HG03565 (cell line): ENCODE measurements at regions not wholly inside any gene's neighbourhood (a gene's known extent, or its start where the extent isn't known, plus 50 kb on each side); places are given as distances from the start of the nearest gene placed in this dataset.

Experiments
- ATAC-seq: cut with Tn5 transposase; IDR thresholded peaks from one replicate; pipeline ENCODE4 v1.9.1; 2021; ENCODE audit warnings: mild to moderate bottlenecking, moderate library complexity; ENCODE audit not compliant: unreplicated experiment

GRCh38 chr2:193738892-193739291, 1544.2 kb upstream of the TMEFF2 start:
- no peak for ATAC-seq

GRCh38 chr2:193712912-193713311, 1518.2 kb upstream of the TMEFF2 start:
- no peak for ATAC-seq

GRCh38 chr2:193703411-193703810, 1508.7 kb upstream of the TMEFF2 start:
- no peak for ATAC-seq

- ATAC-seq = no peak
These were observed 1506.8 kb upstream of the TMEFF2 start for GRCh38 chr2:193701484-193701883.

- peak; percentile 59 for ATAC-seq
These were observed 1500.6 kb upstream of the TMEFF2 start for GRCh38 chr2:193695367-193695766.

GRCh38 chr2:193693758-193694157, 1499.0 kb upstream of the TMEFF2 start:
- ATAC-seq = no peak

GRCh38 chr2:193690572-193690971, 1495.8 kb upstream of the TMEFF2 start:
- ATAC-seq = no peak

- ATAC-seq = no peak
These were observed 1492.5 kb upstream of the TMEFF2 start for GRCh38 chr2:193687195-193687594.

GRCh38 chr2:193679847-193680246, 1485.1 kb upstream of the TMEFF2 start:
- no peak for ATAC-seq

- no peak for ATAC-seq
These were observed 1475.7 kb upstream of the TMEFF2 start for GRCh38 chr2:193670478-193670877.

- ATAC-seq = peak; percentile 72
These were observed 1474.0 kb upstream of the TMEFF2 start for GRCh38 chr2:193668557-193669323.

GRCh38 chr2:193627927-193628272, 1433.2 kb upstream of the TMEFF2 start:
- no peak for ATAC-seq

- ATAC-seq = no peak
These were observed 1432.6 kb upstream of the TMEFF2 start for GRCh38 chr2:193627187-193627926.

- no peak for ATAC-seq
These were observed 1413.7 kb upstream of the TMEFF2 start for GRCh38 chr2:193608451-193608850.

- no peak for ATAC-seq
These were observed 1396.1 kb upstream of the TMEFF2 start for GRCh38 chr2:193590831-193591230.

GRCh38 chr2:193584522-193584938, 1389.8 kb upstream of the TMEFF2 start:
- ATAC-seq = peak; percentile 94

- no peak for ATAC-seq
These were observed 1389.1 kb upstream of the TMEFF2 start for GRCh38 chr2:193583638-193584400.

GRCh38 chr2:193581807-193582206, 1387.1 kb upstream of the TMEFF2 start:
- ATAC-seq = no peak

- ATAC-seq = no peak
These were observed 1385.6 kb upstream of the TMEFF2 start for GRCh38 chr2:193580176-193580950.

- no peak for ATAC-seq
These were observed 1372.2 kb upstream of the TMEFF2 start for GRCh38 chr2:193566886-193567285.

GRCh38 chr2:193566276-193566675, 1371.5 kb upstream of the TMEFF2 start:
- no peak for ATAC-seq
